ENCODE measurements at regions not wholly inside any gene's neighbourhood (a gene's known extent, or its start where the extent isn't known, plus 50 kb on each side); places are given as distances from the start of the nearest gene placed in this dataset.

DNA sequence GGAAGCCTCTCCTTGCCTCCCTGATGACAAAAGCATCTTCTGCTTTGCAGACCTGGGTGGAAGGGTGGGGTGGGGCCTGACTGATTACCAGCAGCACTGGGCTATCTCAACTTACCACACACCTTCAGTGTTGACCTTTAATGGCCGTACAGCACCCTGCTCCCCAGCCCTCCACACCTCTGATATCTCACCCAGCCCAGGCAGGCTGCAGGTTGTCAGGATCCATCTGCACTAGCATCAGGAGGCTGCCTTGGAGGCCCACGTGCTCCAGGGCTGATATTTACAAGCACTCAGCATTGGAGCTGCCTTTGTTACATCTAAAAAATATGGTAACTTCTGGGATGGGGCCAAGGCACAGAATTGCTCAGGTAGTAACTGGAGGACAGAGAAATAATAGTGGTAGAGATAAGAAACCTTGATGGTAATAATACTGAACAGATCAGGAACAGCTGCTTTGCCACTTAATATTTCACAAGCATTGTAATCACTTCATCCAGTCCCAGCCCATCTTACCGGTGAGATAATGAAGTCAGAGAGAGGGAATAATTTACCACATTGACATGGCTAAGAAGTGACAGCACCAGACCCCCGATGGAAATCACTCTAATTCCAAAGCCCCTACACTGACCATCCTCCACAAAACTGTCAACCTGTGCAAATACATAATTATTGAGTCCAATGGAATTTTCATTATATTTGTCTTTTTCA is 125.2 kb upstream of the RFLNA start (continued):
- no peak for TF ChIP-seq TCF7L2 (IDR thresholded peaks at IDR 0.05; ENCODE audit: low read depth, low read length)
- TF ChIP-seq ELF1 (tag; IDR thresholded peaks at IDR 0.05), result no peak
- TF ChIP-seq, protein P1, sequence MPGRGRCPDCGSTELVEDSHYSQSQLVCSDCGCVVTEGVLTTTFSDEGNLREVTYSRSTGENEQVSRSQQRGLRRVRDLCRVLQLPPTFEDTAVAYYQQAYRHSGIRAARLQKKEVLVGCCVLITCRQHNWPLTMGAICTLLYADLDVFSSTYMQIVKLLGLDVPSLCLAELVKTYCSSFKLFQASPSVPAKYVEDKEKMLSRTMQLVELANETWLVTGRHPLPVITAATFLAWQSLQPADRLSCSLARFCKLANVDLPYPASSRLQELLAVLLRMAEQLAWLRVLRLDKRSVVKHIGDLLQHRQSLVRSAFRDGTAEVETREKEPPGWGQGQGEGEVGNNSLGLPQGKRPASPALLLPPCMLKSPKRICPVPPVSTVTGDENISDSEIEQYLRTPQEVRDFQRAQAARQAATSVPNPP (IDR thresholded peaks at IDR 0.05; ENCODE audit: borderline replicate concordance, insufficient read depth, insufficient read length), result no peak
- no peak for TF ChIP-seq HMGN3 (IDR thresholded peaks at IDR 0.05; ENCODE audit: borderline replicate concordance, extremely low read depth, insufficient read length, low read depth, low read length)
- no peak for TF ChIP-seq ZNF217 (CRISPR knock-in tag; IDR thresholded peaks at IDR 0.05)
- no peak for TF ChIP-seq ZNF551 (CRISPR knock-in tag; IDR thresholded peaks at IDR 0.05)
- TF ChIP-seq ZBTB7A (IDR thresholded peaks at IDR 0.05; ENCODE audit: borderline replicate concordance, control insufficient read depth, low read depth, low read length), result no peak
- TF ChIP-seq, protein P2, sequence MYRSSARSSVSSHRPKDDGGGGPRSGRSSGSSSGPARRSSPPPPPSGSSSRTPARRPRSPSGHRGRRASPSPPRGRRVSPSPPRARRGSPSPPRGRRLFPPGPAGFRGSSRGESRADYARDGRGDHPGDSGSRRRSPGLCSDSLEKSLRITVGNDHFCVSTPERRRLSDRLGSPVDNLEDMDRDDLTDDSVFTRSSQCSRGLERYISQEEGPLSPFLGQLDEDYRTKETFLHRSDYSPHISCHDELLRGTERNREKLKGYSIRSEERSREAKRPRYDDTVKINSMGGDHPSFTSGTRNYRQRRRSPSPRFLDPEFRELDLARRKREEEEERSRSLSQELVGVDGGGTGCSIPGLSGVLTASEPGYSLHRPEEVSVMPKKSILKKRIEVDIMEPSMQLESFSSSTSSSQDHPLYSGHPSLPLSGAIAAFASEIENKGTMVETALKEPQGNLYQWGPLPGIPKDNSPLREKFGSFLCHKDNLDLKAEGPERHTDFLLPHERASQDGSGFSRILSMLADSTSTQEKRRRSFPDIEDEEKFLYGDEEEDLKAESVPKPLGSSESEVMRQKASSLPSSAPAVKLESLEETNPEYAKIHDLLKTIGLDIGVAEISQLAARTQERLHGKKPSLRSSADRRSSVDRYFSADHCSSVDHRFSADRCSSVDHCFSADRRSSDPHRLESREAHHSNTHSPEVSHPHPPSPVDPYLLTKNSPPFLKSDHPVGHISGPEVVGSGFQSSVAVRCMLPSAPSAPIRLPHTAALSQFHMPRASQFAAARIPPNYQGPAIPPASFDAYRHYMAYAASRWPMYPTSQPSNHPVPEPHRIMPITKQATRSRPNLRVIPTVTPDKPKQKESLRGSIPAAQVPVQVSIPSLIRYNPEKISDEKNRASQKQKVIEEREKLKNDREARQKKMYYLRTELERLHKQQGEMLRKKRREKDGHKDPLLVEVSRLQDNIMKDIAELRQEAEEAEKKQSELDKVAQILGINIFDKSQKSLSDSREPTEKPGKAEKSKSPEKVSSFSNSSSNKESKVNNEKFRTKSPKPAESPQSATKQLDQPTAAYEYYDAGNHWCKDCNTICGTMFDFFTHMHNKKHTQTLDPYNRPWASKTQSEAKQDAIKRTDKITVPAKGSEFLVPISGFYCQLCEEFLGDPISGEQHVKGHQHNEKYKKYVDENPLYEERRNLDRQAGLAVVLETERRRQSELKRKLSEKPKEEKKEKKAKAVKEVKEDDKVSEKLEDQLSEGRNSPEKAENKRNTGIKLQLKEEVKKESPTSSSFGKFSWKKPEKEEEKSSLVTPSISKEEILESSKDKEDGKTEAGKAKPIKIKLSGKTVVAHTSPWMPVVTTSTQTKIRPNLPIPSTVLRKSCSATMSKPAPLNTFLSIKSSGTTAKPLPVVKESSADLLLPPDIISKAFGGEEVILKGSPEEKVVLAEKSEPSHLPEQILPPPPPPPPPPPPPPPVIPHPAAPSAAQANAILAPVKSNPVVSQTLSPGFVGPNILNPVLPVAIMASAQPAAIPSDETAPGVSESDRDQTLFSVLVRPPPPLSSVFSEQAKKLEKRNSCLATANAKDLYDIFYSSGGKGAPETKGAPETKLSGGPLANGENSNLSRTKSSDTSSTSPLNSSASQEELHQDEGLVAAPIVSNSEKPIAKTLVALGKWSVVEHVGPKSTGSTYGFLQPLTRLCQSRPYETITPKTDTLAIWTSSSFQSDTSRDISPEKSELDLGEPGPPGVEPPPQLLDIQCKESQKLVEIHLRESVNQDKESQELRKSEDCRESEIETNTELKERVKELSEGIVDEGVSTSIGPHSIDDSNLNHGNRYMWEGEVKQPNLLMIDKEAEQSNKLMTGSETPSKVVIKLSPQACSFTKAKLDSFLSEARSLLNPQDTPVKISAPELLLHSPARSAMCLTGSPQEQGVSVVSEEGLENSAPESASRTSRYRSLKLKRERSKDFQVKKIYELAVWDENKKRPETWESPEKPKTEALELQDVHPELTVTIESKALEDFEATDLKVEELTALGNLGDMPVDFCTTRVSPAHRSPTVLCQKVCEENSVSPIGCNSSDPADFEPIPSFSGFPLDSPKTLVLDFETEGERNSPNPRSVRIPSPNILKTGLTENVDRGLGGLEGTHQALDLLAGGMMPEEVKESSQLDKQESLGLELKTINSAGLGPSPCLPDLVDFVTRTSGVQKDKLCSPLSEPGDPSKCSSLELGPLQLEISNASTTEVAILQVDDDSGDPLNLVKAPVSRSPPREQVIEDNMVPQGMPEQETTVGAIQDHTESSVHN (IDR thresholded peaks at IDR 0.05; ENCODE audit: borderline replicate concordance in 1 of 2, low read depth in 1 of 2), result no peak
- TF ChIP-seq, protein P3, sequence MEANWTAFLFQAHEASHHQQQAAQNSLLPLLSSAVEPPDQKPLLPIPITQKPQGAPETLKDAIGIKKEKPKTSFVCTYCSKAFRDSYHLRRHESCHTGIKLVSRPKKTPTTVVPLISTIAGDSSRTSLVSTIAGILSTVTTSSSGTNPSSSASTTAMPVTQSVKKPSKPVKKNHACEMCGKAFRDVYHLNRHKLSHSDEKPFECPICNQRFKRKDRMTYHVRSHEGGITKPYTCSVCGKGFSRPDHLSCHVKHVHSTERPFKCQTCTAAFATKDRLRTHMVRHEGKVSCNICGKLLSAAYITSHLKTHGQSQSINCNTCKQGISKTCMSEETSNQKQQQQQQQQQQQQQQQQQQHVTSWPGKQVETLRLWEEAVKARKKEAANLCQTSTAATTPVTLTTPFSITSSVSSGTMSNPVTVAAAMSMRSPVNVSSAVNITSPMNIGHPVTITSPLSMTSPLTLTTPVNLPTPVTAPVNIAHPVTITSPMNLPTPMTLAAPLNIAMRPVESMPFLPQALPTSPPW (CRISPR knock-in tag; IDR thresholded peaks at IDR 0.05), result no peak
- no peak for TF ChIP-seq HDAC2 (IDR thresholded peaks at IDR 0.05)
- TF ChIP-seq, protein P4, sequence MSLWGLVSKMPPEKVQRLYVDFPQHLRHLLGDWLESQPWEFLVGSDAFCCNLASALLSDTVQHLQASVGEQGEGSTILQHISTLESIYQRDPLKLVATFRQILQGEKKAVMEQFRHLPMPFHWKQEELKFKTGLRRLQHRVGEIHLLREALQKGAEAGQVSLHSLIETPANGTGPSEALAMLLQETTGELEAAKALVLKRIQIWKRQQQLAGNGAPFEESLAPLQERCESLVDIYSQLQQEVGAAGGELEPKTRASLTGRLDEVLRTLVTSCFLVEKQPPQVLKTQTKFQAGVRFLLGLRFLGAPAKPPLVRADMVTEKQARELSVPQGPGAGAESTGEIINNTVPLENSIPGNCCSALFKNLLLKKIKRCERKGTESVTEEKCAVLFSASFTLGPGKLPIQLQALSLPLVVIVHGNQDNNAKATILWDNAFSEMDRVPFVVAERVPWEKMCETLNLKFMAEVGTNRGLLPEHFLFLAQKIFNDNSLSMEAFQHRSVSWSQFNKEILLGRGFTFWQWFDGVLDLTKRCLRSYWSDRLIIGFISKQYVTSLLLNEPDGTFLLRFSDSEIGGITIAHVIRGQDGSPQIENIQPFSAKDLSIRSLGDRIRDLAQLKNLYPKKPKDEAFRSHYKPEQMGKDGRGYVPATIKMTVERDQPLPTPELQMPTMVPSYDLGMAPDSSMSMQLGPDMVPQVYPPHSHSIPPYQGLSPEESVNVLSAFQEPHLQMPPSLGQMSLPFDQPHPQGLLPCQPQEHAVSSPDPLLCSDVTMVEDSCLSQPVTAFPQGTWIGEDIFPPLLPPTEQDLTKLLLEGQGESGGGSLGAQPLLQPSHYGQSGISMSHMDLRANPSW (CRISPR knock-in tag; IDR thresholded peaks at IDR 0.05), result no peak
- TF ChIP-seq ZKSCAN1 (IDR thresholded peaks at IDR 0.05; ENCODE audit: low read depth, low read length), result no peak
- TF ChIP-seq ZNF134 (CRISPR knock-in tag; conservative IDR thresholded peaks at IDR 0.05), result no peak
